ENCODE measurements at regions not wholly inside any gene's neighbourhood (a gene's known extent, or its start where the extent isn't known, plus 50 kb on each side); places are given as distances from the start of the nearest gene placed in this dataset.

DNA sequence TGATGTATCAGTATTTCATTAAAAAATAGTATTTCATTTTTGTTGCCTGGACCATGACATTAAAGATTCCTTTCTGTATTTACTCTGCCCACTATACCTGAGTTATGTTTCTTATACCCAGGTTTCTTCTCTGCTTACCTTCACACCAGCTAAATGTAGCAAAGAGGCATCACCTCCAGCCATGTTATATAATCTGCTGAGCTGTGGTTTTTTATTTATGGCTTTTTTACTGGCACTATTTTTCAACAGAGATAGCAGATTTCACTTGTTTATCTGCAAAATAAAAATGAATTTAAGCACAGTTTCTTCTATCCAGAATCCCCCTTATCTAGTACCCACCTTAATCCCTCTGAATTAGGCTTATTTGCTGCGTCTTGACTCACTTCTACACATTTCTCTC lies 979.0 kb upstream of the MAN1A1 start:
- TF ChIP-seq POLR2A (IDR thresholded peaks at IDR 0.05): no peak
- TF ChIP-seq, protein P1, sequence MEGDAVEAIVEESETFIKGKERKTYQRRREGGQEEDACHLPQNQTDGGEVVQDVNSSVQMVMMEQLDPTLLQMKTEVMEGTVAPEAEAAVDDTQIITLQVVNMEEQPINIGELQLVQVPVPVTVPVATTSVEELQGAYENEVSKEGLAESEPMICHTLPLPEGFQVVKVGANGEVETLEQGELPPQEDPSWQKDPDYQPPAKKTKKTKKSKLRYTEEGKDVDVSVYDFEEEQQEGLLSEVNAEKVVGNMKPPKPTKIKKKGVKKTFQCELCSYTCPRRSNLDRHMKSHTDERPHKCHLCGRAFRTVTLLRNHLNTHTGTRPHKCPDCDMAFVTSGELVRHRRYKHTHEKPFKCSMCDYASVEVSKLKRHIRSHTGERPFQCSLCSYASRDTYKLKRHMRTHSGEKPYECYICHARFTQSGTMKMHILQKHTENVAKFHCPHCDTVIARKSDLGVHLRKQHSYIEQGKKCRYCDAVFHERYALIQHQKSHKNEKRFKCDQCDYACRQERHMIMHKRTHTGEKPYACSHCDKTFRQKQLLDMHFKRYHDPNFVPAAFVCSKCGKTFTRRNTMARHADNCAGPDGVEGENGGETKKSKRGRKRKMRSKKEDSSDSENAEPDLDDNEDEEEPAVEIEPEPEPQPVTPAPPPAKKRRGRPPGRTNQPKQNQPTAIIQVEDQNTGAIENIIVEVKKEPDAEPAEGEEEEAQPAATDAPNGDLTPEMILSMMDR (IDR thresholded peaks at IDR 0.05): no peak

Data from uterus (tissue), 2 donors.